HG02571 (cell line): ENCODE measurements at regions not wholly inside any gene's neighbourhood (a gene's known extent, or its start where the extent isn't known, plus 50 kb on each side); places are given as distances from the start of the nearest gene placed in this dataset.
"Not testable (repeated sequence)": the region's sequence is repeated elsewhere in the genome, so short reads cannot be mapped to it uniquely, and the experiment has no call there.

Source experiments
- ATAC-seq: cut with Tn5 transposase; IDR thresholded peaks from one replicate; pipeline ENCODE4 v1.9.1; 2021; ENCODE audit warnings: mild to moderate bottlenecking, moderate library complexity; ENCODE audit not compliant: unreplicated experiment

GRCh38 chr14:40414386-40414785 lies 982.2 kb upstream of the FBXO33 start:
- no peak for ATAC-seq

GRCh38 chr14:40413136-40413535 lies 980.9 kb upstream of the FBXO33 start:
- ATAC-seq = no peak

- no peak for ATAC-seq
These were observed 978.5 kb upstream of the FBXO33 start for GRCh38 chr14:40410708-40411107.

- ATAC-seq = no peak
These were observed 970.7 kb upstream of the FBXO33 start for GRCh38 chr14:40402957-40403356.

GRCh38 chr14:40398981-40399380 lies 966.7 kb upstream of the FBXO33 start:
- no peak for ATAC-seq

- ATAC-seq = no peak
These were observed 962.6 kb upstream of the FBXO33 start for GRCh38 chr14:40394634-40395340.

GRCh38 chr14:40393143-40393542 lies 960.9 kb upstream of the FBXO33 start:
- no peak for ATAC-seq

- no peak for ATAC-seq
These were observed 954.2 kb upstream of the FBXO33 start for GRCh38 chr14:40386433-40386832.

GRCh38 chr14:40374221-40374620 lies 942.0 kb upstream of the FBXO33 start:
- no peak for ATAC-seq

- no peak for ATAC-seq
These were observed 938.8 kb upstream of the FBXO33 start for GRCh38 chr14:40371011-40371410.

DNA sequence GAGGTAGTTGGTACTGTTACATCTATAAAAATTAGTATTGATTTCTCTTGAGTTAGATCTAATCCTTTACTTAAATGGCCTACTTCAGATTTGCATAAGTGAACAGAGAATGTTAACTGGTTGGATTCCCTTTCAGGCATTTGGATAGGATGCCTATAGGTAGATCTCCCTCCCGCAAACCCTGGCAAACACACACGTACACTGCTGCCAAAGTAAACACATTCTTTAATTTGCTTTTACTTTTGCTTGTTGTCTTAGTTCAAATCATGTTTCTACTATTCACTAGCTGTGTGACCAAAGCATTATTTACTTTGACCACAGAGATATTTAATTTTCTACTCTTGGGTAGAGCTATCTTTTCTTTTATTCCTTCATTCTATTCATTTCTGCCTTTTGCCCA lies 936.1 kb upstream of the FBXO33 start:
- no peak for ATAC-seq

GRCh38 chr14:40367717-40368116 lies 935.5 kb upstream of the FBXO33 start:
- no peak for ATAC-seq

- no peak for ATAC-seq
These were observed 933.1 kb upstream of the FBXO33 start for GRCh38 chr14:40365305-40365704.

- ATAC-seq = no peak
These were observed 930.6 kb upstream of the FBXO33 start for GRCh38 chr14:40362856-40363255.

DNA sequence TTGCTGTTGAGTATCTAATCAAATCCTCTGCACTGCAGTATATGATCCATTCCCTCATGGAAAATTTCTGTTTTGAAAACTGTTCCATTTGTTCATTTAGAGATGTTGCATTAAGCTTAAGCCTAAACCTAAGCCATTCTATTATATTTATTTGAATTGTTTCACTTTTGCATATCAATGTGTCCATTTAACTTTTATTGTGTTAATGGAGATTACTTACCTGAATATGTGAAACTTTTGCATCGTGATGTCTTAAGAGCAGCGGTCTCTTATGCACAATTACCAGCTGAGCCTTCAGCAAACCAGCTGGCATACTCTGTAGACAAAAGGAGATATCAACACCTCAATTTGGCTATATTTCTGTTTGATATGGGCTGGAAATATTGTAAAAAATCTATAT lies 922.5 kb upstream of the FBXO33 start:
- ATAC-seq = no peak

- not testable (repeated sequence) for ATAC-seq
These were observed 915.9 kb upstream of the FBXO33 start for GRCh38 chr14:40348104-40348503.

GRCh38 chr14:40347675-40348074 lies 915.4 kb upstream of the FBXO33 start:
- ATAC-seq = no peak

DNA sequence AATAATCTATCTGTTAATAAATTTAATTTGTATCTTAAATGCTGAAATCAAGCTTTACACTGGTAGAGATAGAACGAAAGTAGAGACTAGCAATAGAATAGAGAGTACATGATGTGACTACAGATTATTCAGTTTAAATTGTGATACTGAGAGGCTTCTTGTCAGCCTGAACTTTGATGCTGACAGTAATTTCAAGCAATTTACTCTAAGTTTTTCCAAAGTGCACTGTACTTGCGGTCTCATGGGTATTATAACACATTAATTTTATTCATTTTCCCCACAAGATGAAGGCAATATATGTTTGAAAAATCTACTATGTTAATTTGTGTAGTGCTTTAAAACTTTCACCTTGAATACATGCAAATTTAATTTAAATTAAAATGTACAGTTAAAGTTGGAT lies 914.0 kb upstream of the FBXO33 start:
- no peak for ATAC-seq

DNA sequence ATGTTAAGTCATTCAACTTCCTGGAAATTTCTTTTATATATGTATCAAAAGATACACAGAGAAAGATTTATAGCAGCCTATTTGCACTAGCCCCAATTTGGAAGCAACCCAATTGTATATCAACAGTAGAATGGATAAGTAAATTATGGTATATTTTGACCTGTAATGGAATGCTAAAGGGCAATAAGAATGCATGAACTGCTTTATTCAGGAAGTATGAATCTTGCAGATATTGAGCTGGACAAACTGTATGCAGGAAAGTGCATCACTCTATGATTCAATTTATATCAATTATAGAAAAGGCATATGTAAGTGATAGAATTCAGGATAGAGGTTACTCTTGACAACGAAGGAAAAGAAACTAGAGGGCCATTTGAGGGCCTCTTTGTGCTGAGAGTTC lies 913.1 kb upstream of the FBXO33 start:
- no peak for ATAC-seq

GRCh38 chr14:40340708-40341107 lies 908.5 kb upstream of the FBXO33 start:
- ATAC-seq = no peak

DNA sequence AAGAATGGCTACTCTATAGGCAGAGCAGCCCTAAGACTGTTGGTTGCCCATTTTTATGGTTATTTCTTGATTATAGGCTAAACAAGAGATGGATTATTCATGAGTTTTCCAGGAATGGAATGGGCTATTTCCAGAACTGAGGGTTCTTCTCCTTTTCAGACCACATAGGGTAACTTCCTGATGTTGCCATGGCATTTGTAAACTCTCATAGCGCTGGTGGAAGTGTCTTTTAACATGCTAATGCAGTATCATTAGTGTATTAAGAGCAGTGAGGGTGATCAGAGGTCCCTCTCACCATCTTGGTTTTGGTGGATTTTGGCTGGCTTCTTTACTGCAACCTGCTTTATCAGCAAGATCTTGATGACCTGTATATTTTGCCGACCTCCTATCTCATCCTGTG lies 904.6 kb upstream of the FBXO33 start:
- no peak for ATAC-seq

GRCh38 chr14:40326519-40326918 lies 894.3 kb upstream of the FBXO33 start:
- ATAC-seq = not testable (repeated sequence)

DNA sequence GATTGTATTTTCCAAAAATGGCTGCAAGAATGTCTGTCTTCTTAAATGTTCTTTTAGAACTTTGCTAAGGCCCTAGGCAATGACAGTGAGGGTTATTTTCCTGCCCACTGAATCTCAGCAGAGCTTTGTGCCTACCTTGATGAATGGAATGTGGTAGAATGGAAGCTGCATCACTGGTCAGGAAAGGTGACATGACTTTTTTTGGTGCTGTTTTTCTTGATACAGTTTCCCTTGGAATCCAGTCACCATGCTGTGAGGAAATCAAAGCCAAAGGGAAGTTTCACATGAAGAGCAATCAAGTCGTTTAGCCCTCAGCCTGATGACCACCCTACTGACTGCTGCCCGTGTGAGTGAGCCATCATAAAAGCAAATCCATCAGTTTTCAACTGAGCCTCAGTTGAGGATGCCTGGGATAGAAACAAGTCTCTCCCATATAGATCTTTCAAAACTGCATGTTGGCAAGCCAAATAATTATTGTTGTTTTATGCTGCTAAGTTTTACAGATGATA lies 886.0 kb upstream of the FBXO33 start:
- ATAC-seq = no peak
